Activated CD8-positive, alpha-beta T cell treated with anti-CD3 and anti-CD28 coated beads for 36 hours (primary cell): ENCODE measurements at regions not wholly inside any gene's neighbourhood (a gene's known extent, or its start where the extent isn't known, plus 50 kb on each side); places are given as distances from the start of the nearest gene placed in this dataset.

Source experiments
- ATAC-seq: fragments of 200-7000 bp; cut with Tn5 transposase; one replicate; pipeline ENCODE4 v1.10.0; 2021; ENCODE audit warnings: mild to moderate bottlenecking, moderate library complexity
- CTCF ChIA-PET: fragments of 350-600 bp; sonication (Branson Sonifier 250); formaldehyde crosslinking; loops from one replicate; lab custom pipeline; 2021; ENCODE audit warnings: antibody characterized with exemption; lab: Charles Lee
- POLR2A ChIA-PET: fragments of 350-600 bp; sonication (Branson Sonifier 250); formaldehyde crosslinking; loops from one replicate; lab custom pipeline; 2021; ENCODE audit warnings: antibody characterized with exemption; lab: Charles Lee
- DNase-seq: peaks from one replicate; pipeline ENCODE4 v3.0.0-alpha.2; 2020
- H3K27ac Mint-ChIP-seq: one replicate; pipeline ENCODE4 v1.8.0; 2021; ENCODE audit warnings: mild to moderate bottlenecking, mixed read lengths
- H3K27me3 Mint-ChIP-seq: one replicate; pipeline ENCODE4 v1.8.0; 2021; ENCODE audit warnings: mixed read lengths
- H3K36me3 Mint-ChIP-seq: one replicate; pipeline ENCODE4 v1.8.0; 2021; ENCODE audit warnings: low read depth, mixed read lengths
- H3K4me1 Mint-ChIP-seq: one replicate; pipeline ENCODE4 v1.8.0; 2021; ENCODE audit warnings: low read depth, mixed read lengths
- H3K4me3 Mint-ChIP-seq: one replicate; pipeline ENCODE4 v1.8.0; 2021; ENCODE audit warnings: mild to moderate bottlenecking, moderate library complexity, mixed read lengths
- H3K9me3 Mint-ChIP-seq: one replicate; pipeline ENCODE4 v1.8.0; 2021; ENCODE audit warnings: mixed read lengths
- CTCF ChIP-seq: fragments of 200-600 bp; IDR thresholded peaks from one replicate; pipeline ENCODE4 v1.8.0; 2022; ENCODE audit warnings: antibody characterized with exemption, mild to moderate bottlenecking
- intact Hi-C: fragments of 100-400 bp; cut with micrococcal nuclease; formaldehyde crosslinking; loops from one replicate; pipeline ENCODE4 v1.10.0; 2022

- intact Hi-C loops: no loop called here
- Mint-ChIP-seq H3K27me3 (no peaks in the 10 kb centered on the region), H3K36me3 (no peaks in the 10 kb centered on the region), H3K4me3 (no peak overlapping the region), H3K4me1 (no peaks in the 10 kb centered on the region), H3K9me3 (no peaks in the 10 kb centered on the region), H3K27ac (no peak overlapping the region)
- DNase-seq: no peak
- ChIA-PET POLR2A (no interaction called here), CTCF (no interaction called here)
- no peak for ATAC-seq
- TF ChIP-seq CTCF: no peak
Measured at GRCh38 chr1:29454616-29455380, 218.5 kb downstream of the PTPRU start.

GRCh38 chr1:29453502-29454240 is 217.3 kb downstream of the PTPRU start:
- ChIA-PET POLR2A (no interaction called here), CTCF (no interaction called here)
- Mint-ChIP-seq H3K4me1 (no peaks in the 10 kb centered on the region), H3K9me3 (no peaks in the 10 kb centered on the region), H3K27ac (no peak overlapping the region), H3K36me3 (no peaks in the 10 kb centered on the region), H3K27me3 (no peaks in the 10 kb centered on the region), H3K4me3 (no peak overlapping the region)
- intact Hi-C loops: no loop called here
- TF ChIP-seq CTCF: peak; percentile 44
- ATAC-seq (no peak), DNase-seq (peak; percentile 22)

GRCh38 chr1:29452463-29453230 is 216.3 kb downstream of the PTPRU start:
- POLR2A ChIA-PET: no interaction called here
- no peak for ATAC-seq
- no peak for DNase-seq
- intact Hi-C loops: no loop called here
- Mint-ChIP-seq H3K27me3 (no peaks in the 10 kb centered on the region), H3K36me3 (no peaks in the 10 kb centered on the region), H3K27ac (no peak overlapping the region), H3K4me1 (no peaks in the 10 kb centered on the region), H3K9me3 (no peaks in the 10 kb centered on the region), H3K4me3 (no peak overlapping the region)
- CTCF ChIA-PET: no interaction called here
- no peak for TF ChIP-seq CTCF

- ATAC-seq: no peak
- POLR2A ChIA-PET: interaction anchor here (0.6 kb wide), 1 partner anchor 220 kb away, joined by 3 read pairs; no protein-coding TSS in a partner anchor
Measured at GRCh38 chr1:29451368-29451892, 215.1 kb downstream of the PTPRU start.

More at GRCh38 chr1:29451368-29451892, 215.1 kb downstream of the PTPRU start:
- intact Hi-C loops: no loop called here
- no peaks in the 10 kb centered on the region for H3K9me3 Mint-ChIP-seq
- no peak overlapping the region for H3K4me3 Mint-ChIP-seq
- H3K36me3 Mint-ChIP-seq: no peaks in the 10 kb centered on the region
- H3K4me1 Mint-ChIP-seq: no peaks in the 10 kb centered on the region
- no peak for TF ChIP-seq CTCF
- H3K27me3 Mint-ChIP-seq: no peaks in the 10 kb centered on the region
- CTCF ChIA-PET: no interaction called here
- no peak overlapping the region for H3K27ac Mint-ChIP-seq
- no peak for DNase-seq
